Activated T-helper 1 cell treated with Interleukin-2 at 50 U/mL for 16 hours (primary cell): ENCODE measurements at regions not wholly inside any gene's neighbourhood (a gene's known extent, or its start where the extent isn't known, plus 50 kb on each side); places are given as distances from the start of the nearest gene placed in this dataset.
"Not testable (repeated sequence)": the region's sequence is repeated elsewhere in the genome, so short reads cannot be mapped to it uniquely, and the experiment has no call there.

Experiments used
- DNase-seq: peaks from one replicate; pipeline ENCODE4 v3.0.0-alpha.2; 2020; ENCODE audit warnings: low read depth

DNA sequence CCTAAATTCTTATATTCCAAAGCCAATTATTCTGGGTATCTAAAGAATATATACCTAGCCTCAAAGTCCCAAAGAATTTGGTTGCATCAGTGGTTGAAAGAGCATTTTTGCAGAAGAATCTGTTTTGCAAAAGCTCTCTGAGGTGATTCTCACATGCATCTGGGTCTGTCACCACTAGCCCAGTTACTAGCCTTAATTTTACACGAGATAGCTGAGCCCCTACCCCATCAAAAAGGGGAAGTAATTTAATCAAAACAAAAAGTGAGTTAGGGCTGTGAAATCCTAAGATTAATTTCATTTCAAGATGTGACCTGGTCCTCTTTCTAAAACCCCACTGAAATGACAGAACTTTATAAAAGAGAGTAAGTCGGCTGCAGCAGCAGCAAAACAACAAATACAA is 53.7 kb upstream of the ZSCAN2 start:
- DNase-seq = not testable (repeated sequence)

DNA sequence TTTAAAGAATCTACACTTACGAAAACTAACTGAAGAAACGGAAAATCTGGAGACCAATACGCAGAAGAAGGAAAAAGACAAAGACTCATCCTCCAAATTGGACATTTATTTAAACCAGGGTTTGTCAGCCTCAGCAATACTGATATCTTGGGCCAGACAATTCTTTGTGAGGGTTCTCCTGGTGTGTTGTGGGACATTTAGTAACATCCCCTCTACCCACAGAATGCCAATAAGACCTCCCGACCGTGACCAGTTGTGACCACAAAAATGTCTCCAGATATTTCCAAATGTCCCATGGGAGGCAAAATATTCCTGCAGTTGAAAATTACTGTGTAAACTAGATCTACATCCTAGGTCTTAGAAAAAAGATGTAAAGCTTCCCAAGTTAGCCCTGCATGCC is 50.3 kb upstream of the ZSCAN2 start:
- DNase-seq = not testable (repeated sequence)
